Smooth muscle cell (in vitro differentiated cells): ENCODE measurements at regions not wholly inside any gene's neighbourhood (a gene's known extent, or its start where the extent isn't known, plus 50 kb on each side); places are given as distances from the start of the nearest gene placed in this dataset.

Source experiments
- DNase-seq: peaks from one replicate; lab custom pipeline; 2025; ENCODE audit not compliant: unreplicated experiment; lab: John Stamatoyannopoulos, UW
- H2AFZ ChIP-seq: fragments of 200-600 bp; sonication (generic); 2 replicates; pipeline ENCODE4 v1.6.0; 2016; ENCODE audit warnings: antibody characterized with exemption, low read depth, mild to moderate bottlenecking
- H3F3A ChIP-seq: fragments of 200-600 bp; sonication (generic); 2 replicates; pipeline ENCODE4 v1.6.0; 2017; ENCODE audit warnings: antibody characterized with exemption, low read depth
- H3K27ac ChIP-seq: fragments of 200-600 bp; sonication (generic); 2 replicates; pipeline ENCODE4 v1.5.1; 2016; ENCODE audit warnings: low read depth, mild to moderate bottlenecking
- H3K27me3 ChIP-seq: fragments of 200-600 bp; sonication (generic); 2 replicates; pipeline ENCODE4 v1.6.1; 2016; ENCODE audit warnings: low read depth, mild to moderate bottlenecking
- H3K36me3 ChIP-seq: fragments of 200-600 bp; sonication (generic); 2 replicates; pipeline ENCODE4 v1.5.1; 2016; ENCODE audit warnings: low read depth
- H3K4me1 ChIP-seq: fragments of 200-600 bp; sonication (generic); 2 replicates; pipeline ENCODE4 v1.5.1; 2016; ENCODE audit warnings: low read depth
- H3K4me2 ChIP-seq: fragments of 200-600 bp; sonication (generic); 2 replicates; pipeline ENCODE4 v1.6.0; 2016; ENCODE audit warnings: mild to moderate bottlenecking
- H3K4me3 ChIP-seq: fragments of 200-600 bp; sonication (generic); 2 replicates; pipeline ENCODE4 v1.5.1; 2016; ENCODE audit warnings: mild to moderate bottlenecking
- H3K79me2 ChIP-seq: fragments of 200-600 bp; sonication (generic); 2 replicates; pipeline ENCODE4 v1.6.0; 2016; ENCODE audit warnings: low read depth, mild to moderate bottlenecking
- H3K9ac ChIP-seq: fragments of 200-600 bp; sonication (generic); 2 replicates; pipeline ENCODE4 v1.6.0; 2016; ENCODE audit warnings: low read depth
- H3K9me3 ChIP-seq: fragments of 200-600 bp; sonication (generic); replicated peaks from 2 replicates; pipeline ENCODE4 v1.5.1; 2016; ENCODE audit warnings: low read depth
- H4K20me1 ChIP-seq: fragments of 200-600 bp; sonication (generic); 2 replicates; pipeline ENCODE4 v1.6.0; 2016; ENCODE audit warnings: low read depth
- WGBS: methylation state at CpG from one replicate; pipeline ENCODE4 v1.1.7; 2016; ENCODE audit warnings: low lambda C conversion rate; 5-methylcytosine and 5-hydroxymethylcytosine counted together
- TF ChIP-seq, protein P1 (sequence below): fragments of 200-600 bp; sonication (generic); IDR thresholded peaks from 2 replicates; pipeline ENCODE4 v1.5.1; 2017; ENCODE audit warnings: borderline replicate concordance, mild to moderate bottlenecking, antibody characterized with exemption; ENCODE audit not compliant: insufficient read depth, poor library complexity, severe bottlenecking

DNA sequence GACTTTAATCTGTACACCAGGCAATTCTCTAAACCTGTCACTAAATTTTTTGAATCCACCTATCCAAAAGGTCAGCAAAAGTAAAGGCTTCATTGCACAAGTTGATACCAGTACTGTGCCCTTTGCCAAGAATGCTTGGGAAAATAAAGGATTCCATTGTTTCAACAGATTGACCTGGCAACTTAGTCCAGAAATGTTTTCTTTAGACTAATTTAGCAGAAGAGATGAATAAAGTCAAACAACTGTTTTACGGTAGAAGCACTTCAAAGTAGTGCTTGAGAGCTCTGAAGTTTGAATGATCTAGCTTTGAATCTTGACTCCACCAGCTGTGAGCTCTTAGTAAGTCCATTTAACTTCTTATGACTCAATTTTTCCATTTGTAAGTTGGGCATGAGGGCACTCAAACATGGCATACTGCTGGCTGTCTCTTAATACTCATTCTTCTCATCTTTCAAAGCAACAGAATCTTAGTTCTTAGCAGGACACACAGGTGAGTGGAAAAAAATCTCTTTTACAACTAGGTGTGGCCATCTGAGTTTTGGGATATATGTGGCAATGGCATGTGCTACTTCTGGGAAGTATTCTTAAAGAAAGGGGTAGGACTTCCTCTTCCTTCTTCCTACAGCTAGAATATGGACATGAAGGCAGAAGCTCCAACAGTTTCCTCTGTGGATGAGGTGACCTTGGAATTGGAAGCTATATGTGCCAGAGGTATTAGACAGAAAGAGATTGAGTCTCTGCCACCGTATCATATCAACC is 55.9 kb upstream of the LOC128125822 start:
- no peak overlapping the region for H3K4me2 ChIP-seq
- H3K27me3 ChIP-seq, result no peaks in the 10 kb centered on the region
- no peak overlapping the region for H3K4me3 ChIP-seq
- 92% methylated on average over 2 of the region's 2 CpGs for WGBS
- TF ChIP-seq, protein P1, sequence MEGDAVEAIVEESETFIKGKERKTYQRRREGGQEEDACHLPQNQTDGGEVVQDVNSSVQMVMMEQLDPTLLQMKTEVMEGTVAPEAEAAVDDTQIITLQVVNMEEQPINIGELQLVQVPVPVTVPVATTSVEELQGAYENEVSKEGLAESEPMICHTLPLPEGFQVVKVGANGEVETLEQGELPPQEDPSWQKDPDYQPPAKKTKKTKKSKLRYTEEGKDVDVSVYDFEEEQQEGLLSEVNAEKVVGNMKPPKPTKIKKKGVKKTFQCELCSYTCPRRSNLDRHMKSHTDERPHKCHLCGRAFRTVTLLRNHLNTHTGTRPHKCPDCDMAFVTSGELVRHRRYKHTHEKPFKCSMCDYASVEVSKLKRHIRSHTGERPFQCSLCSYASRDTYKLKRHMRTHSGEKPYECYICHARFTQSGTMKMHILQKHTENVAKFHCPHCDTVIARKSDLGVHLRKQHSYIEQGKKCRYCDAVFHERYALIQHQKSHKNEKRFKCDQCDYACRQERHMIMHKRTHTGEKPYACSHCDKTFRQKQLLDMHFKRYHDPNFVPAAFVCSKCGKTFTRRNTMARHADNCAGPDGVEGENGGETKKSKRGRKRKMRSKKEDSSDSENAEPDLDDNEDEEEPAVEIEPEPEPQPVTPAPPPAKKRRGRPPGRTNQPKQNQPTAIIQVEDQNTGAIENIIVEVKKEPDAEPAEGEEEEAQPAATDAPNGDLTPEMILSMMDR, result no peak
- no peak overlapping the region for H3K27ac ChIP-seq
- no peaks in the 10 kb centered on the region for H3F3A ChIP-seq
- H2AFZ ChIP-seq, result peak overlapping the region; percentile 8
- H3K9me3 ChIP-seq, result no peaks in the 10 kb centered on the region
- no peak overlapping the region for H3K9ac ChIP-seq
- no peaks in the 10 kb centered on the region for H3K4me1 ChIP-seq
- H4K20me1 ChIP-seq, result no peaks in the 10 kb centered on the region
- no peak for DNase-seq
- H3K36me3 ChIP-seq, result no peaks in the 10 kb centered on the region
- no peaks in the 10 kb centered on the region for H3K79me2 ChIP-seq

DNA sequence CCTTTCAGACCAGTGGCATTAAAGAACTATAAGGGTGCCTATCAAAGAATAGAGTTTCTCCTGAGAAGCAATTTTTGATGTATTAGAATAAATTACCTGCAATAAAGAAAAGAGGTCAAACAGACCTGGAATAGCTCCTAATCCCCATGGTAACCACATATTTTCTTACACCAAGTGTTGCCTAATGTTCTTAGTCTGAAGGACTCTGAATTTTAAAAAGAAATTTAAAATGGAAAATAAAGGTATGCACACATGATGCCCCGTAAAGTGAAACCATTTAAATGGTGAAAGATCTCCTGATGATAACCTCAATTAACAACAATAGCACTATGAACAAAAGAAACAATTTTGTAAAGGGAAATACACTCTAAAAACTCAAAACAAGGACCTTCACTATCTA is 55.1 kb upstream of the LOC128125822 start:
- H3K9me3 ChIP-seq, result no peaks in the 10 kb centered on the region
- DNase-seq, result no peak
- WGBS, result 83% methylated on average over 1 of the region's 1 CpG

DNA sequence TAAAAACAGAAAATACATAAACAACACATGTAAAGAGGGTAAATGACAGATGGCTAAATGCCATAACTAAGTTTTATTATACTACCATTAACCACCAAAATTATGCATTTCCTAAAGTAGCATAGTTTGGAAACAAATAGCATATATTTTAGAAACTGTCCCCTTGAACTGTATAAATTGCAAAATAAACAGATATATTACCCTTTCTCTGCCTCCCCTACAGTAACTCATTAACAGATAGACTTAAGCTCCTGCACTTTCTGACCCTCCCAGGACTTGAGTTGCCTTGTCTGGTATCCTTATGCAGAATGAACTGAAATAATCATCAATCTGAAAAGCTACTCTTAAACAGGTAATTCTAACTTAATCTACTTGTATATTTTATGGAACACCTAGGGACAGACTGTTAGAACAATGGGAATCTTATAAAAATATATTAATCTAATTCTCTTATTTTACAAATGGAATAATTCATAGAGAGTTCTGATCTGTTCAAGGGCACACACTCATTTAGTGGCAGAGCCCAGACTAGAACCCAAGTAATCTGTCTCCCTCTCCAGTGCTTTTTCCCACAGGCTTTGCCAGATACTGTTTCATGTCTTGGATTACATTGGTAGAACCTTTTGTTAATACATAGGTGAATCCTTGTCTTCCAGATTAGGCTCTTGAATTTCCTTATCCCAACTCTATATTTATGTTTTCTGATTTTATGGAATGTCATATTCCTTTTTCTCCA is 50.6 kb upstream of the LOC128125822 start:
- no peak overlapping the region for H3K27ac ChIP-seq
- H3K4me3 ChIP-seq, result no peak overlapping the region
- no peaks in the 10 kb centered on the region for H3K27me3 ChIP-seq
- TF ChIP-seq, protein P1, result no peak
- no peaks in the 10 kb centered on the region for H3F3A ChIP-seq
- no peak overlapping the region for H2AFZ ChIP-seq
- H3K9me3 ChIP-seq, result no peaks in the 10 kb centered on the region
- DNase-seq, result no peak
- no peaks in the 10 kb centered on the region for H3K36me3 ChIP-seq
- no peak overlapping the region for H3K4me2 ChIP-seq
- H3K4me1 ChIP-seq, result no peaks in the 10 kb centered on the region
- H3K9ac ChIP-seq, result no peak overlapping the region
- no peaks in the 10 kb centered on the region for H3K79me2 ChIP-seq
- no peaks in the 10 kb centered on the region for H4K20me1 ChIP-seq

More for the DNA sequence above, 55.1 kb upstream of the LOC128125822 start:
- no peak overlapping the region for H2AFZ ChIP-seq
- no peak overlapping the region for H3K4me2 ChIP-seq
- H3K79me2 ChIP-seq, result no peaks in the 10 kb centered on the region
- no peaks in the 10 kb centered on the region for H3K36me3 ChIP-seq
- no peak overlapping the region for H3K4me3 ChIP-seq
- no peaks in the 10 kb centered on the region for H3K27me3 ChIP-seq
- H3K9ac ChIP-seq, result no peak overlapping the region
- TF ChIP-seq, protein P1, result no peak
- no peaks in the 10 kb centered on the region for H3F3A ChIP-seq
- no peaks in the 10 kb centered on the region for H3K4me1 ChIP-seq
- no peaks in the 10 kb centered on the region for H4K20me1 ChIP-seq
- H3K27ac ChIP-seq, result no peak overlapping the region
